ENCODE measurements at regions not wholly inside any gene's neighbourhood (a gene's known extent, or its start where the extent isn't known, plus 50 kb on each side); places are given as distances from the start of the nearest gene placed in this dataset.

DNA sequence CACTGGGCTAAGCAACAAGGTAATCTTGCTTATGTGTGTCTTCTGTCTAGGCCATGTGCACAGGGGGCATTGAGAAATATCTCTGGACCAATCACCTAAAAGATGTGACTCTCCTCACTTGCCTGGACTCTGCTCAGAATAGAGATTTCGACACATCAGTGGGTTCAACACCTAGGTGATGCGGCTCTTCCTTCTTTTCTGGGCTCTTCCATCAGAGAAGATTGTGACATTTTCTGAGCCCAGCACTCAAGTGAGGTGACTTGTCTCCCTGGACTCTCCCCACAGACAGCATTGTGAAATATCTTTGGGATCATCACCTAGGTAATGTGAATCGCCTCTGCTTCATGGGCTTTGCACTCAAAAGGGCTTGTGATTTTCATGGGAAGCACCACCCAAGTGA is 1904.1 kb downstream of the TP53TG3F start:
- TF ChIP-seq, protein P1, sequence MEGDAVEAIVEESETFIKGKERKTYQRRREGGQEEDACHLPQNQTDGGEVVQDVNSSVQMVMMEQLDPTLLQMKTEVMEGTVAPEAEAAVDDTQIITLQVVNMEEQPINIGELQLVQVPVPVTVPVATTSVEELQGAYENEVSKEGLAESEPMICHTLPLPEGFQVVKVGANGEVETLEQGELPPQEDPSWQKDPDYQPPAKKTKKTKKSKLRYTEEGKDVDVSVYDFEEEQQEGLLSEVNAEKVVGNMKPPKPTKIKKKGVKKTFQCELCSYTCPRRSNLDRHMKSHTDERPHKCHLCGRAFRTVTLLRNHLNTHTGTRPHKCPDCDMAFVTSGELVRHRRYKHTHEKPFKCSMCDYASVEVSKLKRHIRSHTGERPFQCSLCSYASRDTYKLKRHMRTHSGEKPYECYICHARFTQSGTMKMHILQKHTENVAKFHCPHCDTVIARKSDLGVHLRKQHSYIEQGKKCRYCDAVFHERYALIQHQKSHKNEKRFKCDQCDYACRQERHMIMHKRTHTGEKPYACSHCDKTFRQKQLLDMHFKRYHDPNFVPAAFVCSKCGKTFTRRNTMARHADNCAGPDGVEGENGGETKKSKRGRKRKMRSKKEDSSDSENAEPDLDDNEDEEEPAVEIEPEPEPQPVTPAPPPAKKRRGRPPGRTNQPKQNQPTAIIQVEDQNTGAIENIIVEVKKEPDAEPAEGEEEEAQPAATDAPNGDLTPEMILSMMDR (IDR thresholded peaks at IDR 0.05; ENCODE audit: extremely low read depth, missing control alignments): no peak
- no peak for DNase-seq (ENCODE audit: low spot score)

DNA sequence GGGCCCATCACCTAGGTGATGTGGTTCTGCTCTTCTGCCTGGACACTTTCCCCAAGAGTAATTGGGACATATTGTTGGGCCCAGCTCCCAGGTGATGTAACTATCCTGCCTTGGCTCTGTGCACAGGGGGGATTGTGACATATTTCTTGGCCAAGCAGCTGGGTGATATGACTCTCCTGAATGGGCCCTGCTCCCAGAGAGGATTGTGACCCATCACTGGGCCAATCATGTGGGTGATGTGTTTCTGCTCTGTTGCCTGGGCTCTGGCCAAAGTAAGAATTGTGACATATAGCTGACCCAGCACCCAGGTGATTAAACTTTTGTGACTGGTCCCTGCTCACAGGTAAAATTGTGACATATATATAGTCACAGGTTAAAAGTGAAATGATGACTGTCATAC is 1904.9 kb downstream of the TP53TG3F start:
- DNase-seq (ENCODE audit: low spot score): no peak
- TF ChIP-seq, protein P1 (IDR thresholded peaks at IDR 0.05; ENCODE audit: extremely low read depth, missing control alignments): no peak

DNA sequence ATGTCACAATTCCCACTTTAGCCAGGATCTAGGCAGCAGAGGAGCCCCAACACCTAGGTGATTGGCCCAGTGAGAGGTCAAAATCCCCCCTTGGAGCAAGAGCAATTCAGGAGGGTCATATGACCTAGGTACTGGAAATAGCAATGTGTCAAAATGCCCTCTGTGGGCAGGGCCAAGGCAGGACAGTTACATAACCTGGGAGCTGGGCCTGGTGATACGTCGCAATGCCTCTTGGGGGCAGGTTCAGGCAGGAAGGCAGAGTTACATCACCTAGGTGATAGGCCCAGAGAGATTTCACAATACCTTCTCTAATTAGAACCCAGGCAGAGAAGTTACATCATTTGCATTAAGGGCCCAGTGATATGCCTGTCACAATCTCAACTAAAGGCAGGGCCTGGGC is 1906.3 kb downstream of the TP53TG3F start:
- no peak for DNase-seq (ENCODE audit: low spot score)
- TF ChIP-seq, protein P1 (IDR thresholded peaks at IDR 0.05; ENCODE audit: extremely low read depth, missing control alignments): no peak

DNA sequence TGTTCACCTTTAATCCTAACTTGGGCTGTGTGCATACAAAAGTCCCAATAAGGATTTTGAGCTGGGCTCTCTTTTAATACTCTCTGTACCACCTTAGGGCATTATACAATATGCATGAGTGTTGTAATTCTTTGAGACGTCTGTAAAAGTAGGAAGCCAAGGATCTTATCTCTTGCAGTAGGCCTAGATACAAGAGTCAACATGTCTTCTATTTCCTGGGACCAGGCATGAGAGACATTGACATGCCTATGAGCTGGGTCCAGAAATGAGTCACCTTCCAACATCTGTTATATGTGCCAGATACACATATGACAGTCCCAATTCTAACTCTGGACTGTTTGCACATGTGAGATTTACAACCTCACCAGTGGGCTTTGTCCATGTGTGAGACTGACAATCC is 1911.2 kb downstream of the TP53TG3F start:
- TF ChIP-seq, protein P1 (IDR thresholded peaks at IDR 0.05; ENCODE audit: extremely low read depth, missing control alignments): no peak
- no peak for DNase-seq (ENCODE audit: low spot score)

DNA sequence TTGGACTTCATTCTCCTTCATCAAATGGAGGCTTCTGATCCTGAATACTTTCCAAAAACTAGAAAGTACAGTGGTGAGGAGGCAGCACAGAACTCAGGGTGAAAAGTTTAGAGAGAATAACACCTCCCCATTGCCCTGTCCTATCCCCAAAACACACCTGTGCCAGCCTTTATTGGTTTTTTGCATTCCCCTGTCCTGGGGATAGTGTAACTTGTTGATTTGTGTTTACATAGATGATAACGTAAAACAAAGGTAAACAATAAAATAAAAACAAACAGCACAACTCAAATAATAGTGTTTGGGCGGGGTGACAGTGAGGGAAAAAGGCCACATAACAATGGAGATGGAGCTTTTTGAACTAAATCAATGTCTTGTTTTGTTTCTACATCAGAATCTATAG is 1917.7 kb downstream of the TP53TG3F start:
- TF ChIP-seq, protein P1 (IDR thresholded peaks at IDR 0.05; ENCODE audit: extremely low read depth, missing control alignments): no peak
- no peak for DNase-seq (ENCODE audit: low spot score)

DNA sequence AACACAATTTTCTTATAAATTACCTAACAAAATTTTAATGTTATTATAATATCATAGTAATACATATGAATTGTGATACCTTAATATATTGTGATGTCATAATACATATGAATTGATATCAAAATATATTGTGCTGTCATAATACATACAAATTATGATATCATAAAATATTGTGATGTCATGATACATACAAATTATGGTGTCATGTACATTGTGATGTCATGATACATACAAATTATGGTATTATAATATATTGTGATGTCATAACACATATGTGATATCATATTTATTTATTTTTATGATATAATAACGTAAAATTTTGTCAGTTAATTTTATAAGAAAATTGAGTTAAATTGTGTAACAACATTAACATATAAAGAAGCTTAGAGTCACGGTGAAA is 1927.2 kb downstream of the TP53TG3F start:
- no peak for DNase-seq (ENCODE audit: low spot score)
- TF ChIP-seq, protein P1 (IDR thresholded peaks at IDR 0.05; ENCODE audit: extremely low read depth, missing control alignments): no peak

DNA sequence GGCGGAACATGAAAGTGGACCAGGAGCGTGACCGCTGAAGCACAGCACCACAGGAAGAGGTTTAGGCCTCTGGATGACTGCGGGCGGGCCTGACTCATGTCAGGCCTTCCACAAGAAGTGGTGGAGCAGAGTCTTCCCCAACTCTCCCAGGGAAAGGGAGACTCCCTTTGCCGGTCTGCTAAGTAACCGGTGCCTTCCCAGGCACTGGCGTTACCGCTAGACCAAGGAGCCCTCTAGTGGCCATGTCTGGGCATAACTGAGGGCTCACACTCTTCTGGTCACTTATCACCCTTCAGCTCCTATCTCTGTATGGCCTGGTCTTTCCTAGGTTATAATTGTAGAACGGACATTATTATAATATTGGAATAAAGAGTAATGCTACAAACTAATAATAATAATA is 1931.9 kb downstream of the TP53TG3F start:
- DNase-seq (ENCODE audit: low spot score): no peak
- TF ChIP-seq, protein P1 (IDR thresholded peaks at IDR 0.05; ENCODE audit: extremely low read depth, missing control alignments): peak; percentile 66
